HG02981 (cell line): ENCODE measurements at regions not wholly inside any gene's neighbourhood (a gene's known extent, or its start where the extent isn't known, plus 50 kb on each side); places are given as distances from the start of the nearest gene placed in this dataset.
"Not testable (repeated sequence)": the region's sequence is repeated elsewhere in the genome, so short reads cannot be mapped to it uniquely, and the experiment has no call there.

Source experiments
- ATAC-seq: cut with Tn5 transposase; IDR thresholded peaks from one replicate; pipeline ENCODE4 v1.9.1; 2021; ENCODE audit warnings: mild to moderate bottlenecking, moderate library complexity; ENCODE audit not compliant: unreplicated experiment

DNA sequence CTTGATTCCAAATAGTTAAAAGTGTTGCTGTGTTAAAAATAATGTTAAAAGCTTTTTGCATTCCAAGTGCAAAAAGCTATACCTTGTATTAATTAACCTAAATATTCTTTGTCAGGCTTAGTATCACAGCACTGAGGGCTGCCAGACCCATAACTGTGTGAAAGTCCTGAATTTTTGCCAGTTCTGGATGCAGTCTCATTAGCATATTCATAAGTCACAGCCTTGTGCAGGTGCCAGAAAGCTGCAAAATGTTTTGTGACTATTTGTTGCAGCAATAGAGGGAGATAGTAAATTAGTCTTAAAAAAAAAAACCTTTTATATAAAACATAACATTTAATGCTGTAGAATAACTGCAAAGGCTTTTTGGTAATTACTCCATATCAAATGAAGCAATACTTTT, 56.6 kb downstream of the SLITRK1 start:
- no peak for ATAC-seq

- no peak for ATAC-seq
Measured at GRCh38 chr13:83824560-83824959, 57.7 kb downstream of the SLITRK1 start.

DNA sequence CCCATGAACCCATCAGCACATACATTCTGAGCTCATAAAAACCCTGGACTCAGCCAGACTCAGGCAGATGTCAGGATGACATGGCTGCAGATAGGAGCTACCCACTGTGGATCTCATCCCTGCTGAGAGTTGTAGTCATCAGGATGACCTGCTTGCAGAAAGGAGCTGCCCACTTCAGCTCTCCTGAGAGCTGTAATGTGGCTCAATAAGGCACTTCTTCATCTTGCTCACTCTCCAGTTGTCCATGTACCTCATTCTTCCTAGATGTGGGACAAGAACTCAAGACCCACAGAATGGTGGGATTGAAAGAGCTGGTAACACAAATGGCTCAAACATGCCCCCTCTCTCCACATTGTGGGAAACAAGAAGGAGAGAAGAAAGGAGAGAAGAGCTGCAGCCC, 58.2 kb downstream of the SLITRK1 start:
- no peak for ATAC-seq

DNA sequence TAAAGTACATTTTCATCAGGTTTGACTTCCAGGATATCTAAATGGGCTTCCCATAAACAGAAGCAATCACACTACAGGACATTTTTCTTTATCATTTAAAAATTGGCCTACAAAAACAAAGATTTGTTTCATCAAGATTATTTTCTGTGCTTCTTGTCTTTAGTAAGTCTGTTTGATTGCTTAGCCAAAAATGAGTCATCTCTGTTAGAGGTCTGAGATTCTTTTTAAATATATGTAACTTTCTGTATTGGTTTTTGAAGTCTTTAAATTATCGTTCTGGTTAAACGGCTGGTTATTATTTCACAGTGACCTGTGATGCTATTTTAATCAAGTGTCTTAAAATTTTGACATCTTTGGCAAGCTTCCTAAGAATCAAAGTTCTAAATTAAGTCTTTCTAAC, 62.7 kb downstream of the SLITRK1 start:
- no peak for ATAC-seq

DNA sequence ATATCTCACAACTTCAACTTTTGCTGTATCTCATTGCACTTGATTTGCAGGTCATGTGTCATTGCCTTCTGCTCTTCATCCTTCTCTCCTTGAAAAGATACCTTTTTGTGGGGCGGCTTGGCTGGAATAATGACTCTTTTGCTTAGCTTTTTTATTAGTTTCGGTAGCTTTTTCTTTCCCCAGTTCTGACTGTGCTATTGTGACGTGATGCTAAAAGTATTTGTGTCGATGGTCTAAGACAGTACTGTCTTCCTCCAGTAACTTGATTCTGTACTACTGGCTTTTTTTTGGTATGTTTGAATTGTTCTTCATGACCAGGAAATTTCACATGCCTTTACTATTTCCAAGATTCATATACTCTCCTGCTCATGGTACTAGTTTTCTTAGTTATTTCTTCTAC, 63.1 kb downstream of the SLITRK1 start:
- no peak for ATAC-seq

DNA sequence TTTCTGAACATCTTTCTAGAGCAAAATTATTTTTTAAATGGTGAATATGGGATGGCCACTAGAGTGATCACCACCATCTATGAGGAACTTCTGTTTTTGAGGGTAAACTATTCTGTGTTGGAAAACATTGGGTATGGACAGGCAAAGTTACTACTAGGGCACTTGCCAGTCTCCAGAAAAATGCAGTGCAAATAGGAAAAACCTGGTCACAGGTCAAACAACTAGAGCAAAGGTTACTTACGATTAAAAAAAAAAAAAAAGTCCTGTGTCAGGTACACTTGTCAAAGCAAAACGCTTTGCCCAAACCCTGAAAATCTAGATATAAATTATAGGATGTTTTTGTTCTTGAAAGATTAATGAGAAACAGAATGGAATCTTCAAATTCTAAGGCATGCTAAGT, 66.2 kb downstream of the SLITRK1 start:
- no peak for ATAC-seq

DNA sequence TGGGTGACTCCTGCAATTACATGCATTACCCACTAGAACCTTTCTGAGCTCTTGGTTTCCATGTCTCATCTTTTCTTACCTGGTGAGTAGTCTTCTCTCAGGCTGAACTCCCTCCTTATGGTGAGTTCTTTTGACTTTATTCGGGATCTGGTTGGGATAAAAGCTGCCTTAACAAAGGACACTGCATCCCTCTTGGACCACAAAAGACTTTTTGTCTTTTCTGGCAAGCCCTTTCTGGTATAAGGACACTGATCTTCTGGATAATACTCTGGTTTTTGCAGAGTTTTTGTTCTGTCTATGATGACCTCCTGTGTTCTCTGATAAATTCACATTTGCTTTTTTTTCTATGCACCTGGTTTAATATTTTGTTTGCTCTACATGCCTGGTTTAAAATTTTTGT, 66.7 kb downstream of the SLITRK1 start:
- ATAC-seq = no peak

- no peak for ATAC-seq
Measured at GRCh38 chr13:83810136-83810535, 72.1 kb downstream of the SLITRK1 start.

- ATAC-seq = no peak
Measured at GRCh38 chr13:83804356-83804962, 77.8 kb downstream of the SLITRK1 start.

DNA sequence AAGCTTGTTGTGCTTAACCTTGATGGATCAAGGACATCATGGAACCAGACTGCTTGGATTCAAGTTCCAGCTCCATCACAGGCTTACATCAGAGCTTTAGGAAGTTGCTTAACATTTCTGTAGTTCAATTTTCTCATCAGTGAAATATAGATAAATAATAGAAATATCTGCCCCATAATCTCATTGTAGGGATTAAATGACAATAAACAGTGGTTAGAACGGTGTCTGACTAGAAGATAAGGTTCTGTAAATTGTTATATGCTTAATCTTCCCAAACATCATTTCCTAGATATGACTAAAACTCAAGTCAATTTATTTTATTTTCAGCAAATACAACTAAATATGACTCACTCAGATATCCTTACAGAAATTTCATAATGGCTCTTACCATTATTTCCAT, 83.5 kb downstream of the SLITRK1 start:
- no peak for ATAC-seq

GRCh38 chr13:83796364-83796763, 85.9 kb downstream of the SLITRK1 start:
- ATAC-seq = no peak

DNA sequence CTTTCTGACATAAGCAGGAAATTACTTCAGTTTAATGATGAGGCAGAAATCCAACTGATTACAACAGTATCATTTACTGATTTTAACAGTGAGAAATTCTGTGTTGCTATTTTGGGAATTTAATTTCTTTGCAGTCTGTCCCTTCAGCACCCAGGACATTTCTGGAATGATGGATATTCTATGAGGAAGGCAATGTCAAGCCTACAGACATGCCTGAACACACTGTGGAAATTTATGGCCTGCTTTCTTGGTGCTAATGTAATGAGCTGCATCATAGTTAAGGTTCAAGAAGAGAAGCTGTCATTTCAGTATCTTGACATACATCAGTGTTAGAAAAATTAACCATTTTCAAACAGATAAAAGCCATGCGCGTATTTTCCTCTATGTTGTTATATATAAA, 87.7 kb downstream of the SLITRK1 start:
- no peak for ATAC-seq

DNA sequence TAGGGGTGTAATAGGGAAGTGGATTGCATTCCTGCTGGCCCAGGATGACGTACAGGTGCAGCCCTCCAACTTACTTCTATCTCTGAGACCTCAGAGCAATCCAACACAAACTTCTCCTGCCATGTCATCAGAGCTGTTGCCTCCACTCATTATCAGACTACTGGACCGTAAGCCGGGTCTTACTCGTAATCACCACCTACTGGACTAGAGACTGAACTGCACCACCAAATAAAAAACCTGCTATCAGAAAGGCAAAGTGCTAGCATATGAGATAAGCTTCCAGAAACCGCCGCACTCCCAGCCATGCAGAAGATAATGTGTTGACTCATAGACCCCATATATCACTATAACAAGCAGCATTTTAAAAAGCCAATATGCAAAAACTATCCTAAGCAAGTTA, 102.0 kb downstream of the SLITRK1 start:
- peak; percentile 72 for ATAC-seq

DNA sequence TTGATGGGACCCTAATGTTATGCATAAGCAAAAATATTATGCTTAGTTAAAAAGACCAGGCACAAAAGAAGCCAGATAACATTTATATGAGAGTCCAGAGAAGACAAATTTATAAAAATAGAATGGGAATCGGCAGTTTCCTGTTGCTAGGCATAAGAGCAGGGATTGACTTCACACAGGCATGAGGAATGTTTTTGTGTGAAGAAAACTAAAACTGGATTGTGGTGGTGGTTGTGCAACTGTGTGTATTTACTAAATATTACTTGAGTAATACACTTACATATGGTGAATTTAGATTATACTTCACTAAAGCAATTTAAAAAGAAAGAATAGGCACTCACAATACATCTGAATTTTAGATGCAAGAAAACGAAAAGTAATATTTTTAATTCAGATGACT, 108.3 kb downstream of the SLITRK1 start:
- ATAC-seq = no peak

DNA sequence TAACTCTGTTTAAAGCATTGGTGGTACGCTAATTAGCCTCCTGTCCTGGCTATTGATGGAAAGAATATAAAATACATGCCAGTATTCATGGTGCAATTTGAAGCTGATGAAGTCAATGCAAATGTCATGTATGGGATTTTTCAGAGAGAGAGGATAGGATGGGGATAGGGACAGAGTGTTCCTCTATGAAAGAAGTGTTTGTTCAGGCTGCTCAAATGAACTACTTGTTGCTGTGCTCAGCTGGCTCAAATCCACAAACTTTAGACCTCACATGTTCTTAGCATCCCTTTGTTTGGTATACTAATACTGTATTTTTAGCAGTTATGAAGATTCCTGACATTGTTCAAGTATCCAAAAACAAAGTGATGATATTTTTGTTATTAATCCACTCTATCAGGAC, 116.5 kb downstream of the SLITRK1 start:
- no peak for ATAC-seq

DNA sequence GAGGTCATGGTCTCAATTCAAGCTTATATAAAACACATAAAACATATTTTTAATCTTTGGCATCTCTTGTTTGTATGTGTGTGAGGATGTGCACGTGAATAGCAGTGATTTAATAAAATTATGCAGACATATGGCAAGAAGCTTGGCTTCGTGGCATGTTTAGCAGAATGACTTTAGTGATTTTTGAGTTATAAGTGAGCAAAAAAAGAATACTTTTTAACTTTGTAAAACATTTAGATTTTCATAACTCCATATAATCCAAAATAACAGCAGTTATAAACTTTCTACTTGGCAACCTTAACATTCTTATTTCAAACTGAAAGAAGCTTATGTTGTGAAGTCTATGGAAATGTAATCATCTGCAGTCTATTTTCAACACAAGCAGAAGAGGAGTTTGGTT, 120.6 kb downstream of the SLITRK1 start:
- no peak for ATAC-seq

DNA sequence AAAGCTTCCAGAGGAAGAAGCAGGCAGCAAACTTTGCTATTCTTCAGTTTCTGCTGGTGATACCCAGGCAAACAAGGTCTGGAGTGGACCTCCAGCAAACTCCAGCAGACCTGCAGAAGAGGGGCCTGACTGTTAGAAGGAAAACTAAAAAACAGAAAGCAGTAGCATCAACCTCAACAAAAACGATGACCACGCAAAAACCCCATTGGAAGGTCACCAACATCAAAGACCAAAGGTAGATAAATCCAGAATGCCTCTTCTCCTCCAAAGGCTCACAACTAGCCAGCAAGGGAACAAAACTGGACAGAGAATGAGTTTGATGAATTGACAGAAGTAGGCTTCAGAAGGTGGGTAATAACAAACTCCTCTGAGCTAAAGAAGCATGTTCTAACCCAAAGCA, 127.1 kb downstream of the SLITRK1 start:
- not testable (repeated sequence) for ATAC-seq

DNA sequence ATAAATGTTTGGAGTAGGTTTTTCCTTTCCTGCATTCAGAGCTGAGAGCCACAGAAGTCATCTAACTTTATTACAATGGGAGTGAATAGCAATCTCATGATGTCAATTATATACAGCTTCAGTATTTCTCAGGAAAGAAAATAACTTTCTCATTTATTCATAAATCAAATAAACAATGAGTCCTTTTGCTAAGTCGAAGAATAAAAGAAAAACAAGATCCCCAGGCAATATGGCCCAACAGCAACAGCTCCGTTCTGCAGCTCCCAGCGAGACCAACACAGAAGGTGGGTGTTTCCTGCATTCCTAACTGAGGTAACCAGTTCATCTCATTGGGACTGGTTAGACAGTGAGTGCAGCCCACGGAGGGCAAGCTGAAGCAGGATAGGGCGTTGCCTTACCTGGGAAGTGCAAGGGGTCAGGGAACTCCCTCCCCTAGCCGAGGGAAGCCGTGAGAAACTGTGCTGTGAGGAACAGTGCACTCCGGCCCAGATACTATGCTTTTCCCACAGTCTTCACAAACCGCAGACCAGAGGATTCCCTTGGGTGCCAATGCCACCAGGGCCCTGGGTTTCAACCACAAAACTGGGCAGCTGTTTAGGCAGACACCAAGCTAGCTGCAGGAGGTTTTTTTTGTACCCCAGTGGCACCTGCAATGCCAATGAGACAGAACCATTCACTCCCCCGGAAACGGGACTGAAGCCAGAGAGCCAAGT, 128.2 kb downstream of the SLITRK1 start:
- no peak for ATAC-seq

DNA sequence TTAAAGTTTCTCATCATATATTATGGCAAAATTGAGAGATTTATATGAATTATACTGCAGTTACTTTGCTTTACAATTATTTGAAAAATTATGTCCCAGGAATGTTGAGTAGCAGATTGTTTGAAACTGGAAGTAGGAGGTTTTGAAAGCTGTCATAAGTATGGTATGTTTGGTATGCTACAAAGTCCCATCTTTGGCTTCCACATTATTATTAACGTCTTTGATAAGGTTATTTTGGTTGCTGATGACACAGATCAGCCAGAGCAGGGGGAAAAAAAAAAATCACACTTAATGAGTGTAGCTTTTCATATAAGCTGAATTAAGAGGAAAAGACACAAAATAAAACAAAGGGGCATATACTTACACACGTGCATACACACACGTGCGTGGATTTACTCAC, 130.1 kb downstream of the SLITRK1 start:
- no peak for ATAC-seq

- ATAC-seq = no peak
Measured at GRCh38 chr13:83740622-83741021, 141.7 kb downstream of the SLITRK1 start.

GRCh38 chr13:83738407-83738806, 143.9 kb downstream of the SLITRK1 start:
- ATAC-seq = no peak

- no peak for ATAC-seq
Measured at GRCh38 chr13:83733293-83733692, 149.0 kb downstream of the SLITRK1 start.

- ATAC-seq = no peak
Measured at GRCh38 chr13:83732755-83733154, 149.5 kb downstream of the SLITRK1 start.
